Adrenal gland (tissue), 5 donors: ENCODE measurements at regions not wholly inside any gene's neighbourhood (a gene's known extent, or its start where the extent isn't known, plus 50 kb on each side); places are given as distances from the start of the nearest gene placed in this dataset.

Source experiments
- POLR2A ChIP-seq, 2 donors: fragments of 450-650 bp; IDR thresholded peaks; one replicate each; pipeline ENCODE4 v1.6.1; 2017; ENCODE audit warnings: antibody characterized with exemption in 2 of 2, mild to moderate bottlenecking in 2 of 2, moderate library complexity in 1 of 2
- TF ChIP-seq, protein P1 (sequence below), 6 experiments: fragments of 450-650 bp in 4 of 6; fragments of 200-600 bp in 2 of 6; sonication (generic) in 1 of 6; IDR thresholded peaks; 1 replicate in 5 of 6; 2 replicates in 1 of 6; pipeline versions ENCODE4 v1.5.1 to v1.8.0; 2016 to 2021; ENCODE audit warnings: antibody characterized with exemption in 6 of 6, mild to moderate bottlenecking in 2 of 6, moderate library complexity in 1 of 6
- donor health status: DM: no; HTN: no; CAD: no.

DNA sequence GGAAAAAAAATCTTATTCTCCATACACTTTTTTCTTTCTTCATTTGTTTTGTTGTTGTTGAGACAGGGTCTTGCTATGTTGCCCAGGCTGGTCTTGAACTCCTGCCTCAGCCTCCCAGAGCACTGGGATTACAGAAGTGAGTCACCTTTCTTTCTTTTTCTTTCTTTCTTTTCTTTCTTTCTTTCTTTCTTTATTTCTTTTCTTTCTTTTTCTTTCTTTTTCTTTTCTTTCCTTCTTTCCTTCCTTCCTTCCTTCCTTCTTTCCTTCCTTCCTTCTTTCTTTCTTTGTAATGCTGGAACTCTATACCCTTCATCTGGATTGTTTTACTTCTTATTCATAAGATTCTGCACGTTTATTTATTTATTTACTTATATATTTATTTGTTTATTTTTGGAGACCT is 94.5 kb upstream of the TNRC6A start:
- TF ChIP-seq, protein P1, sequence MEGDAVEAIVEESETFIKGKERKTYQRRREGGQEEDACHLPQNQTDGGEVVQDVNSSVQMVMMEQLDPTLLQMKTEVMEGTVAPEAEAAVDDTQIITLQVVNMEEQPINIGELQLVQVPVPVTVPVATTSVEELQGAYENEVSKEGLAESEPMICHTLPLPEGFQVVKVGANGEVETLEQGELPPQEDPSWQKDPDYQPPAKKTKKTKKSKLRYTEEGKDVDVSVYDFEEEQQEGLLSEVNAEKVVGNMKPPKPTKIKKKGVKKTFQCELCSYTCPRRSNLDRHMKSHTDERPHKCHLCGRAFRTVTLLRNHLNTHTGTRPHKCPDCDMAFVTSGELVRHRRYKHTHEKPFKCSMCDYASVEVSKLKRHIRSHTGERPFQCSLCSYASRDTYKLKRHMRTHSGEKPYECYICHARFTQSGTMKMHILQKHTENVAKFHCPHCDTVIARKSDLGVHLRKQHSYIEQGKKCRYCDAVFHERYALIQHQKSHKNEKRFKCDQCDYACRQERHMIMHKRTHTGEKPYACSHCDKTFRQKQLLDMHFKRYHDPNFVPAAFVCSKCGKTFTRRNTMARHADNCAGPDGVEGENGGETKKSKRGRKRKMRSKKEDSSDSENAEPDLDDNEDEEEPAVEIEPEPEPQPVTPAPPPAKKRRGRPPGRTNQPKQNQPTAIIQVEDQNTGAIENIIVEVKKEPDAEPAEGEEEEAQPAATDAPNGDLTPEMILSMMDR (IDR thresholded peaks at IDR 0.05) = no peak
- no peak for TF ChIP-seq POLR2A (IDR thresholded peaks at IDR 0.05)
